Body of pancreas (tissue), 4 donors: ENCODE measurements at regions not wholly inside any gene's neighbourhood (a gene's known extent, or its start where the extent isn't known, plus 50 kb on each side); places are given as distances from the start of the nearest gene placed in this dataset.
"Not testable (repeated sequence)": the region's sequence is repeated elsewhere in the genome, so short reads cannot be mapped to it uniquely, and the experiment has no call there.

Experiments used
- ATAC-seq: fragments of 150-250 bp; one replicate; pipeline ENCODE4 v1.9.1; 2016
- DNase-seq, 4 donors: peaks; one replicate each; pipeline ENCODE4 v3.0.0-alpha.2; 2019
- H3K27ac ChIP-seq, 4 donors: fragments of 200-600 bp; sonication (generic); 1 replicate in 3 of 4; 2 replicates in 1 of 4; pipeline versions ENCODE4 v1.5.1 to v1.6.1; 2016 to 2019; ENCODE audit warnings: mild to moderate bottlenecking in 1 of 4, mixed read lengths in 1 of 4, moderate library complexity in 1 of 4
- H3K27me3 ChIP-seq, 2 donors: fragments of 200-600 bp; sonication (generic); one replicate each; pipeline ENCODE4 v1.6.0; 2016; ENCODE audit warnings: mild to moderate bottlenecking in 1 of 2
- H3K36me3 ChIP-seq, 2 donors: fragments of 200-600 bp; sonication (generic); replicated peaks in 1 of 2; 2 replicates each; pipeline ENCODE4 v1.5.1; 2016; ENCODE audit warnings: low read depth in 2 of 2; ENCODE audit not compliant: insufficient read depth in 1 of 2
- H3K4me1 ChIP-seq: fragments of 200-600 bp; sonication (generic); one replicate; pipeline ENCODE4 v1.6.0; 2016
- H3K4me3 ChIP-seq, 2 donors: fragments of 200-600 bp; sonication (generic); 1 replicate in 1 of 2; 2 replicates in 1 of 2; pipeline ENCODE4 v1.5.1; 2016 to 2019
- H3K9me3 ChIP-seq, 3 donors: fragments of 200-600 bp; sonication (generic); 1 replicate in 2 of 3; 2 replicates in 1 of 3; pipeline ENCODE4 v1.5.1; 2016
- POLR2A ChIP-seq, 3 donors: fragments of 450-650 bp; IDR thresholded peaks; one replicate each; pipeline ENCODE4 v1.6.1; 2016; ENCODE audit warnings: antibody characterized with exemption in 3 of 3, mild to moderate bottlenecking in 2 of 3
- WGBS, 2 donors: methylation state at CpG; one replicate each; pipeline ENCODE4 v1.1.5; 2017; 5-methylcytosine and 5-hydroxymethylcytosine counted together
- intact Hi-C: fragments of 100-400 bp; cut with DNase I; formaldehyde crosslinking; loops from one replicate; pipeline ENCODE4 v1.15.1; 2023
- TF ChIP-seq, protein P1 (sequence below), 7 experiments: fragments of 450-650 bp in 4 of 7; fragments of 200-600 bp in 3 of 7; sonication (generic) in 3 of 7; IDR thresholded peaks; one replicate each; pipeline ENCODE4 v1.5.1; 2016 to 2019; ENCODE audit warnings: antibody characterized with exemption in 7 of 7

DNA sequence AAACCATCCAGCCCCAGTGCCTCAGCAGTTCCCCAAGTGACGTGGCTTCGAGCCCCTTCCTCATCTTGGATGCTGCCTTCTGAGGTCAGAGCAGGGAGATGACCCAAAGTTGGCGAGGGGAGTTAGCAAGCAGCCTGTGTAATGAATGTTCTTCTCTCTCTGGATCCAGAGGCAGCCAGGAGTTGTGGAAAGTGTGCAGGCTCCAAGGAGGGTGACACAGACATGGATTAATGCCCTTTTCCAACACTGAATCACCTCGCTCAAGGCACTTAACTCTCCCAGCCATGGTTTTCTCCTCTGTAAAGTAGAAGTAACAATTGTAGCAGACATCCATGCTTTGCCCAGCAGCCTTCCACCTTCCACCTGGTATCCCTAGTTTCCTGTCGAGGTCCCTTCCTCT is 64.6 kb upstream of the HAND1 start:
- 53 to 54% methylated on average over 5 of the region's 5 CpGs for WGBS, 2 donors
- intact Hi-C loops: no loop called here
- Histone ChIP-seq H3K27me3 (peaks cover 0 to 3% of the 10 kb centered on the region in 2 donors), H3K36me3 (no peaks in the 10 kb centered on the region), H3K9me3 (no peaks in the 10 kb centered on the region), H3K4me1 (no peaks in the 10 kb centered on the region), H3K4me3 (no peak overlapping the region), H3K27ac (no peak overlapping the region)
- DNase-seq: no peak
- ATAC-seq: no peak
- TF ChIP-seq POLR2A (IDR thresholded peaks at IDR 0.05): no peak
- TF ChIP-seq, protein P1, sequence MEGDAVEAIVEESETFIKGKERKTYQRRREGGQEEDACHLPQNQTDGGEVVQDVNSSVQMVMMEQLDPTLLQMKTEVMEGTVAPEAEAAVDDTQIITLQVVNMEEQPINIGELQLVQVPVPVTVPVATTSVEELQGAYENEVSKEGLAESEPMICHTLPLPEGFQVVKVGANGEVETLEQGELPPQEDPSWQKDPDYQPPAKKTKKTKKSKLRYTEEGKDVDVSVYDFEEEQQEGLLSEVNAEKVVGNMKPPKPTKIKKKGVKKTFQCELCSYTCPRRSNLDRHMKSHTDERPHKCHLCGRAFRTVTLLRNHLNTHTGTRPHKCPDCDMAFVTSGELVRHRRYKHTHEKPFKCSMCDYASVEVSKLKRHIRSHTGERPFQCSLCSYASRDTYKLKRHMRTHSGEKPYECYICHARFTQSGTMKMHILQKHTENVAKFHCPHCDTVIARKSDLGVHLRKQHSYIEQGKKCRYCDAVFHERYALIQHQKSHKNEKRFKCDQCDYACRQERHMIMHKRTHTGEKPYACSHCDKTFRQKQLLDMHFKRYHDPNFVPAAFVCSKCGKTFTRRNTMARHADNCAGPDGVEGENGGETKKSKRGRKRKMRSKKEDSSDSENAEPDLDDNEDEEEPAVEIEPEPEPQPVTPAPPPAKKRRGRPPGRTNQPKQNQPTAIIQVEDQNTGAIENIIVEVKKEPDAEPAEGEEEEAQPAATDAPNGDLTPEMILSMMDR (IDR thresholded peaks at IDR 0.05): no peak

DNA sequence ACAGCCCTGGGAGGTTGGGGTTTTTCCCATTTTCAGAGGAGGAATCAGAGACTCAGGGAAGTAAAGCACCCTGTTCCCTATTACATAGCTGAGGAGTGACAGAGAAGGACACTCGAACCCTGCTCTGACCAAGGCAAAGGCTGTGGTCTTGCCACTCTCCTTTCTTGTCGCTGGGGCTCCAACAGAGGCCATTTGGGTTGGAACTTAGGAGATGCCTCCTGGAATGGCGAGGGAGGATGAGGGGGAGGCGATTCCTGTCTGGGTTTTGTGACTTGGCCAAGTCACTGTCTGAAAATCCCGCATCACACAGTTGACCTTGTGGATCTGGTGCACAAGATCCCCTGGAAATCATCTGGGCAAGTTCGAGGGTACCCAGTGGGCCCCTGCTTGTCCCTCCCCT is 64.0 kb upstream of the HAND1 start:
- Histone ChIP-seq H3K27ac (no peak overlapping the region), H3K27me3 (peaks cover 0 to 3% of the 10 kb centered on the region in 2 donors), H3K4me3 (no peak overlapping the region), H3K4me1 (no peaks in the 10 kb centered on the region), H3K9me3 (no peaks in the 10 kb centered on the region), H3K36me3 (no peaks in the 10 kb centered on the region)
- intact Hi-C loops: no loop called here
- no peak for DNase-seq
- ATAC-seq: no peak
- WGBS, 2 donors: 48 to 59% methylated on average over 6 of the region's 6 CpGs
- TF ChIP-seq, protein P1 (IDR thresholded peaks at IDR 0.05): no peak
- TF ChIP-seq POLR2A (IDR thresholded peaks at IDR 0.05): no peak

DNA sequence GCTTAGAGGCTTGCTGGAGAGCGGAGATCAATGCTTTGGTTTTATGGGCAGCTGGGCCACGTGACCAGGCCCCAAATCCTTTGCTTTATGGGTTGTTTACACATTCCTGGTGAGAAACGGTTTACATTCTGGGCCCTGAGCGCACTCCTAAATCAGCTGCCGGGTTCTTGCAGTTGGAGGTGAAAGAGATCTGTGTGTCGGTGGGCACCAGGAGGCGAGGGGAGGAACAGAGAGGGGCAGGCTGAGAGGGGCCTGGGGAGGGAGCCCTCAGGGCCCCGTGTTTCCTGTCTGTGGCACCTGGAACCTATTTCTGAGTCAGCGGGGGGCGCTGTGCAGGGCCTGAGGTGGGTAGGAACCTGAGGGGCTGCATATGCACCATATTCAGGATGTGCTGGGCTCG is 63.5 kb upstream of the HAND1 start:
- no peaks in the 10 kb centered on the region for H3K36me3 ChIP-seq
- no peak for TF ChIP-seq POLR2A (IDR thresholded peaks at IDR 0.05)
- TF ChIP-seq, protein P1 (IDR thresholded peaks at IDR 0.05): no peak
- no peak for ATAC-seq
- H3K27ac ChIP-seq: no peak overlapping the region
- no peak overlapping the region for H3K4me3 ChIP-seq
- intact Hi-C loops: no loop called here
- peaks cover 0 to 3% of the 10 kb centered on the region in 2 donors for H3K27me3 ChIP-seq
- no peaks in the 10 kb centered on the region for H3K4me1 ChIP-seq
- DNase-seq: peak in 1 of 4 donors; percentile 20
- no peaks in the 10 kb centered on the region for H3K9me3 ChIP-seq
- 41 to 55% methylated on average over 8 to 11 of the region's 11 CpGs for WGBS, 2 donors

DNA sequence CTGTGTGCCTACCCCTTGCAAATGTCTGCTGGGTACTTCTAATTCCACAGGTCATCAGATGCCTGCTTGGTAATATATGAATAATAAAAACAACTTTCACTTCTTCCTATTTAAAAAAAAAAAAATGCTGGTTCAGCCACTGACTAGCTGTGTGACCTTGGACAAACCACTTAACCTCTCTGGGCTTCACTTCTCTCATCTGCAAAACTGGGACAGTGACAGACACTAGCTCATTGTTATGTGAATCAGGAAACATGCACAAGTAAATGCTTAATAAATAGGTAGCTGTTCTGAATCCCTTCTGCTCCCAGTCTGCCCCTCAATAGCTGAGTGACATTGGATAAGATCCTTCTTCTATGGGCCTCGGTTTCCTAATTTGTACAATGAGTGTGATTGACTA is 62.6 kb upstream of the HAND1 start:
- no peak overlapping the region for H3K4me3 ChIP-seq
- H3K4me1 ChIP-seq: no peaks in the 10 kb centered on the region
- H3K27ac ChIP-seq: no peak overlapping the region
- no peak for ATAC-seq
- no peaks in the 10 kb centered on the region for H3K9me3 ChIP-seq
- DNase-seq: no peak
- peaks cover 0 to 3% of the 10 kb centered on the region in 2 donors for H3K27me3 ChIP-seq
- WGBS, 2 donors: 42 to 73% methylated on average over 1 of the region's 1 CpG
- TF ChIP-seq, protein P1 (IDR thresholded peaks at IDR 0.05): no peak
- TF ChIP-seq POLR2A (IDR thresholded peaks at IDR 0.05): no peak
- intact Hi-C loops: no loop called here
- no peaks in the 10 kb centered on the region for H3K36me3 ChIP-seq

DNA sequence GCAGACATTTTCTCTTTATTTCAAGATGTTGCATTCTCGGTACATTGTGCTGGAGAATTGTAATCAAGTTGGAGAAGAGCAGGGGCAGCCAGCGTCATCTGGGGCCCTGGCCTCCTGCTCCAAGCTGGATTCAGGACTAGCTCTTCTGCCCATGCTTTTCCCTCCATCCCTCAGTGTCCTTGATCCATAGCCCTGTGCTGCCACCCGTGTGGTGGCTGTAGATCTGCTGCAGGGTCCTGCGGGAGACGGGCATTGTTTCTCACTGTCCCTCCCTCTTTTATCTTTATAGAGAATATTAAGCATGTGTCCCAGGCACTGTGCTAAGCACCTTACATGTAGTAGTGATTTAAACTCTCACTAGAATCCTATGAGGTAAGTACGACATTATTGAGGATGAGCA is 60.5 kb upstream of the HAND1 start:
- no peak for ATAC-seq
- intact Hi-C loops: no loop called here
- TF ChIP-seq, protein P1 (IDR thresholded peaks at IDR 0.05): no peak
- no peak for TF ChIP-seq POLR2A (IDR thresholded peaks at IDR 0.05)

DNA sequence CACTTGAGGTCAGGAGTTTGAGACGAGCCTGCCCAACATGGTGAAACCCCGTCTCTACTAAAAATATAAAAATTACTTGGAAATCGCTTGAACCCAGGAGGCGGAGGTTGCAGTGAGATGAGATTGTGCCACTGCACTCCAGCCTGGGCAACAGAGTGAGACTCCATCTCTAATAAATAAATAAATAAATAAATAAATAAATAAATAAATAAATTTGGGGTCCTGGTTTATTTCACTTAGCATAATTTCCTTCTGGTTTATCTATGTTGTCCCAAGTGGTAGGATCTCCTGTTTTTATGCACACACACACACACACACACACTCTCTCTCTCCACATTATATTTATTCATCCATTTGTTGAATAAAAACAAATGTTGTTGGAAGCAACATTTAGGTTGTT is 58.4 kb upstream of the HAND1 start:
- H3K27me3 ChIP-seq, H3K36me3 ChIP-seq, H3K4me1 ChIP-seq, DNase-seq, H3K9me3 ChIP-seq, H3K4me3 ChIP-seq, ATAC-seq, H3K27ac ChIP-seq, intact Hi-C loops: not testable (repeated sequence)
- WGBS, 2 donors: 79 to 88% methylated on average over 4 of the region's 4 CpGs

More for the DNA sequence above, 60.5 kb upstream of the HAND1 start:
- H3K36me3 ChIP-seq: no peaks in the 10 kb centered on the region
- 67 to 79% methylated on average over 6 of the region's 6 CpGs for WGBS, 2 donors
- DNase-seq: no peak
- H3K27ac ChIP-seq: no peak overlapping the region
- no peaks in the 10 kb centered on the region for H3K9me3 ChIP-seq
- peaks cover 0 to 3% of the 10 kb centered on the region in 2 donors for H3K27me3 ChIP-seq
- no peak overlapping the region for H3K4me3 ChIP-seq
- no peaks in the 10 kb centered on the region for H3K4me1 ChIP-seq
